8988T (cell line): ENCODE measurements at regions not wholly inside any gene's neighbourhood (a gene's known extent, or its start where the extent isn't known, plus 50 kb on each side); places are given as distances from the start of the nearest gene placed in this dataset.
"Not testable (repeated sequence)": the region's sequence is repeated elsewhere in the genome, so short reads cannot be mapped to it uniquely, and the experiment has no call there.

ENCODE experiments used
- DNase-seq: peaks from one replicate; pipeline ENCODE4 v3.0.0; 2011

GRCh38 chr1:47688461-47689296, 250.8 kb downstream of the FOXD2 start:
- no peak for DNase-seq

- no peak for DNase-seq
Measured at GRCh38 chr1:47689894-47690293, 252.1 kb downstream of the FOXD2 start.

- DNase-seq, result no peak
Measured at GRCh38 chr1:47690341-47691250, 252.8 kb downstream of the FOXD2 start.

DNA sequence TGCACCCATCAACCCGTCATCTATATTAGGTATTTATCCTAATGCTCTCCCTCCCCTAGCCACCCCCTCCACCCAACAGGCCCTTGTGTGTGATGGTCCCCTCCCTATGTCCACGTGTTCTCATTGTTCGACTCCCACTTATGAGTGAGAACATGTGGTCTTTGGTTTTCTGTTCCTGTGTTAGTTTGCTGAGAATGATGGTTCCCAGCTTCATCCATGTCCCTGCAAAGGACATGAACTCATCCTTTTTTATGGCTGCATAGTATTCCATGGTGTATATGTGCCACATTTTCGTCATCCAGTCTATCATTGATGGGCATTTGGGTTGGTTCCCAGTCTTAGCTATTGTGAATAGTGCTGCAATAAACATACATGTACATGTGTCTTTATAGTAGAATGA, 253.4 kb downstream of the FOXD2 start:
- DNase-seq, result not testable (repeated sequence)

DNA sequence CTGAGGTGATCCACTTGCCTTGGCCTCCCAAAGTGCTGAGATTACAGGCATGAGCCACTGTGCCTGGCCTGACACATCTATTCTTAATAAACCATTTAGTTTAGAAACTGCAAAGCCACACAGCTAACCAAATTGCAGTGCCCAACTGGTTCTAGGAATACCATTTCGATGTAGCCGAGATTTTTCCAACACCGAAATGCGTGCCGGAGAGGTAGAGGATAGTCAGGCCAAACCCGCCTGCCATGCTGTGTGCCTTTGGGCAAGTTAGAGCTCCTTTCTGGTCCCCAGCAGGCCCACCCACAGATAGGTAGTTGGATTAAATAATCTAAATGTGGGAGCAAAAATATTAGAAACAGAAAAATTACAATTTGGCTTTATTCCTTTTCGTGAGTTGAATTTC, 254.4 kb downstream of the FOXD2 start:
- DNase-seq, result no peak

DNA sequence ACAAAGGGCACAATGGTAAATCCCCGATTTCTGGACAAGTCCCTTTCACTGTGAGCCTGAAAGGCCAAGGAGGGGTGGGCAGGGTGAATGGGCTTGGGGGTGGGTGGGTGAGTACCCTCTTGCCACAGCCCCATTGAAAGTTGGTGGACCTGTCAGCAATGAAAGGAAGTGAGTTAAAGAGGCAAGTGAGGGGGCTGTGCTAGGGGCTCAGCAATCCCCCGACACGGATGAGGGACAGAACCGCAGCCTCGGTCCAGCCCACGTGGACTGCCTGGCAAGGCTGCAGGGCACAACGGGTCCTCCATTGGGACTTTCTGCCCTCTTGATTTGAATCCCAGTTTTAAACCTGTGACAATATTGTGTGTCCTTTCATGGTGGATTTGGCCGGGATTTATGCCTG, 255.3 kb downstream of the FOXD2 start:
- DNase-seq, result no peak

- DNase-seq, result no peak
Measured at GRCh38 chr1:47694011-47694890, 256.4 kb downstream of the FOXD2 start.

DNA sequence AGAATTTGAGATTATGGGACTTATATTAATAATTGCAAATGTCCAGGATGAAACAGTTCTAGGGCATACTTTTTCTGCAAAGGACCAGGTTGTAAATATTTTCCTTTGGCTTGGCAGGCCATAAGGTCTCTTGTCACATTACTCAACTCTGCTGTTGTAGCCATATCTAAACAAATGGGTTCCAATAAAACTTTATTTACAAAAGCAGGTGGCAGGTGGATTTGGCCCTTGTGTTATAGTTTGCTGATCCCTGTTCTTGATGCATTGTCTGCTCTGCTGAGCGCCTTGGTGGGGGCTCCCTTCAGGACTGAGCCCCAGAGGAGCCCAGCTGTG, 258.5 kb downstream of the FOXD2 start:
- DNase-seq, result no peak

DNA sequence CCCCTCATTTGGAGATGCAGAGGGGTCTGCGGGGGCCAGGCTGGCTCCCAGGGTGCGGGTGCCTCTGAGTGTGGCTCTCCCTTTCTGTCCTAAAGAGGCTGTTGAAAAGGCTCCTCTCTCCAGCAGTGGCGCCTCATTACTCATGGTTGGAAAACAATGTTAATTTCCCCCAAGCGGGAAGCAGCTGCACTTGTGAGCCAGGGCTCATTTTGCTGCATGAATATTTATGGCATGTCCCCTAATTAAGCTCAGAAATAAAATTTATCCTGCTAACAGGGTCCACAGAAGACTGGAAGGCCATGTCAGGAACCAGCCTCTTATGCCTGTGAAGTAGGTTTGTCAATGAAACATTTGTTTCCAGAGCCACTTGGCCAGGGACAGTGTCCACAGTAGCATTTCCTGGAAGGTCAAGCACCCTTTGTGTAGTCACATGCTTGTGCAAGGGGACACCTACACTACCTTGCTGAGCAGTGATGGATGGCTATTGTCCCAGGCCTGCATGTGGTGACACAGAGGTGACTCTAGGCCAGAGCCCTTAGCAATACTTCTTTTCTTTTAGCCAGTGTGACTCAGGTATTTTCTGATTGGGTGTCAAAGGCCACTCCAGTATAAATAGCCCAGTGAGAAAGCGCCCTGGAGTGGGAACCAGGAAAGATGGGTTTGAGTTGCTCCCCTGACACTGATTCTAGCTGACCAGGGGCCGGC, 259.0 kb downstream of the FOXD2 start:
- no peak for DNase-seq

DNA sequence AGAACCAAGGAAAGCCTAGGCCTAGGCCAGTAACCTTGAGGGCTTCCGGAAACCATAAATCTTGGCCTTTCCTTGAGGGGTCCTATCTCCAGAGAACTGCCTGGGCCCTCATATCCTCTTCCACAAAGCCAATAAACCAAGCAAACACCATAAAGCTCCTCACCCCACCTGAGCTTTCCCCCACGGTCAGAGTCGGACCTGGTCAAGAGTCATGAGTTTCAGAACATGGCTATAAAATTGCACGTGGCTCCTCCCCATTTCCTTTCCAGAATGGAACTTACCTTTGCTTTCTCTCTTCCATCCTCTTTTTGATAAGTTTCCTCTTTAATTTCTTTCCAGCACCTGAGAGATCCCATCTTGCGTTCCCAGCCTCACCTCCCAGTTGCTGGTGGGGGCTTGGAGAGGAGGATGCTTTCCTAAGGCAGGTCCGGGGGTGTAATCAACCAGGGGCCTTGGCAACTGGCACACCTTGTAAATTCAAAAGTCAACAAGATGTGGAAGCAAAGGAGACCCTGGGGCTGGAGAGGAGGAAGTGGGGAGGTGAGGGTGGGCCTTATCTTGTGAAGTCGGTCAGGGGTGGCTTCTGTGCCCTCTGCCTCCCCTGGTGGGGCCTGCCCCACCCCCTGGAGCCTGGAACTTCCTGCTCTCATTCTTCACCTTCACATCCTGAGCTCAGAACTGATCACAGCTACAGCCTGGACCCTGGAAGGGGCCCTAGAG, 259.9 kb downstream of the FOXD2 start:
- DNase-seq, result no peak

- no peak for DNase-seq
Measured at GRCh38 chr1:47699492-47700235, 261.8 kb downstream of the FOXD2 start.

DNA sequence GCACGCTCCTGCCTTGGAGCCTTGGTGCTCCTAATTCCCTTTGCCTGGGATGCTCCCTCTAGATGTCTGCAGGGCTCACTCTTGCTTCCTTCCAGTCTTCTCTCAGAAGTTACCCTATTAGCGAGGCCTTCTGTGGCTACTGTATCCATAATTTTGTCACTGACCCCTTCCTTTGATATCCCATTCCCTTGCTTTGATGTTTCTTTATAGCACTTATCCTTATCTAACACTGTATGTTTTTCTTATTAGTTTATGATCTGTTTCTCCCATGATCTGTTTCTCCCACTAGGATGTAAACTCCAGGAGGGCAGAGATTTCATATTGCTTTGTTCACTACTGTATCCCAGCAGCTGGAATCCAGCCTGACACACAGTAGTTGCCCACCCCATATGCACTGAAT, 263.4 kb downstream of the FOXD2 start:
- no peak for DNase-seq

DNA sequence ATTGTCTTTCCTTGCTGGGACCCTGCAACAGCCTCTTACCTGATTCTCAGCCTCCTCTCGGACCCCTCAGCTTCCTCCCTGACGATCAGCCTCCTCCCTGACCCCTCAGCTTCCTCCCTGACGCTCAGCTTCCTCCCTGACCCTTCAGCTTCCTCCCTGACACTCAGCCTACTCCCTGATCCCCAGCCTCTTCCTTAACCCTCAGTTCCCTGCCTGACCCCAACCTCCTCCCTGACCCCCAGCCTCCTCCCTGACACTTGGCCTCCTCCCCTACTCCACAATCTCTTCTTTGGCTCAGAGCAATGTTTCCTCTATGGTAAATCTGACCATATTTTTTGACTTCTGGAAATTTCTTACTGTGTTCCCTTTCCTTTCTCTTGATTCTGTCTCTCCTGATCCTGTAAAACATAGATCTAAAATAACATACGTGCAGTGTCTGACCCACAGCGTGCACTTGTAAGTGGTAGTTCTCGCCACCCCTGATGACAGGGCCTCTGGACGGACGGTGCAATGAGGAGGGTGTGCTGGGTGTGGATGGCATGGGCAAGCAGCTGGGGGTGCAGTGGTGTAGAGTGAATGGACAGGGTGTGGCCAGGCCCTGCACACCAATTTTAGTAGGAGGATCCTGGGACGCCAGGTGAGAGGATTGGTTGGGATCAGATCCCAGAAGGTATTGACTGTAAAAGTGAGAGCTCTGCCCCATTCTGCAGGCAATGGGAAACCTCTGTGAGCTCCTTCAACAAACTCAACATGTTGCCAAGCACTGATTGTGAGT, 264.1 kb downstream of the FOXD2 start:
- DNase-seq, result no peak

DNA sequence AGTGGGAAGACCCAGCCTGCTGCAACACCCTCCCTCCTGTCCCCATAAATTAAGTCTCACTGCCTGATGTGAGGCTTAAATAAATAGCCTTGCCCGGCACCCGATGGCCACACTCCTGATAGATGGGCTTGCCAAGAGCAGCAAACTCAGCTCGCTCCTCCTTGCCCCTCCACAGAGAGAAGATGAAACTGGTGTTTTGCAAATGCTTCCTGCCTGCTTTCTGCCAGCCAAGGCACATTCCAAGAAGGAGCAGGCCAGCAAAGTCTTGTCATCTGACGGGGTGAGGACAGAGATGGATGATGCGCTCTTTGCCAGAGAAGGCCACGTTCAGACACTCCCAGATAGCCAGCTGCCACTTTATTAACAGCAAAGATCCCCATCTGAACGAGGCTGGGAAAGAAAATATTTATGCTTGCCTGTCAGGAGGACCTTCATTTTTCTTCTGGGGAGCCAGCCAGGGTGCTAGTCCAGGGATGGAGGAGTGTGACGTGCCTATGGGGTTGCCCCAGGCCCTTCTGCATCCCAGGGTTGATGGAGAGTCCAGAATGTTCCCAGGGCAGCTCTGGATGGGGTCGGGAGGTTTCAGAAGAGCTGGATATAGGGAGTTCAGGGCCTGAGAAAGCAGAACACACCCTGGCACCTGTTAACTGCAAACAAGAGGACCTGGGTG, 265.4 kb downstream of the FOXD2 start:
- DNase-seq, result no peak

DNA sequence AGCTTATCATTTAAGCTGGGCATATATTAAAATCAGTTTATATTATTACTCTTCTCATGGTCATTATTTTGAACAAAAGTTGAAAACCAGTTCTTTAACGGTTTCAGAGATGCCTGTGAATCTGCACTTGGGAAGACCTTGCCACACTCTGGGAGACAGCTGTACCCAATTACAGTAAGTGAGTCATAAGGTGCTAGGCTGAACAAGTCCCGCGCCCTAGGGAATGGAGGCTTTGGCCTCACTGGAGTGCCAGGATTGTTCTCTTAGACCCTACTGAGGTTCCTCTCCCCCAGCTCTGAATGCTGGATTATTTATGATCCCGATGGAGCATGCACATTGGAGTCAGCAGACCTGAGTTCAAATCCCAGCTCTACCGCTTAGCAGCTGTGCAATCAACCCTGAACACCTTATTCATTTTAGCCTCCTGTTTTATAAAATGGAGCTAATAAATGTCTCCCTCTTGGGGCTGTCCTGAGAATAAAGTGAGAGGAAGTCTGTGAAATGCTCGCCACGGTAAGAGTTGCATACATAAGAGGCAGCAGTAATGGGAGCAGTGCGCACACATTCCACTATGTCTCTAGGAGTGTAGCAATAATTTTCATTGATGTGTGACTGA, 266.2 kb downstream of the FOXD2 start:
- DNase-seq, result no peak

- no peak for DNase-seq
Measured at GRCh38 chr1:47705517-47706130, 267.8 kb downstream of the FOXD2 start.

GRCh38 chr1:47707503-47707902, 269.7 kb downstream of the FOXD2 start:
- DNase-seq, result no peak

DNA sequence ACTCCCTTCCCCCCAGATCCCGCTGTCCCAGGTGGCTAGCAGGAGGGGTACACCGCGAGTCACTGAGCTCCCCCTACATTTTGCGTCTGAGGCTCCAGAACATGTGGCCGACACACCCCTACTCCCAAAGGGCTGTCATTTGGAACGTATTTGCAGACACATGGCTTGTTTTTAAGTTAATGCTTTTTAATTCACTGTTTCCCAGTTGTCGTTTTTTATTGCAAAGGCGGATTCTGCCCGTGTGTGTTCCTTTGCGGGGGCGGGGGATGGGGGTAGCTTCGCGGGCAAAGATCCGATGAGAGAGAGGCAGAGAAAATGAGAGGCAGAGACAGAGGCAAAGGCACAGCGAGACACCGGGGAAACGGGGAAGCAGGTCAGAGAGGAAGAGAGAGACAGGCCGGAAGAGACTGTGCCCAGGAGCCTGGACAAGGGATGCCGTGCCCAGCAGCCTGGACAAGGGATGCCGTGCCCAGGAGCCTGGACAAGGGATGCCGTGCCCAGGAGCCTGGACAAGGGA, 270.2 kb downstream of the FOXD2 start:
- no peak for DNase-seq

- no peak for DNase-seq
Measured at GRCh38 chr1:47708658-47709018, 270.8 kb downstream of the FOXD2 start.
